ENCODE measurements at regions not wholly inside any gene's neighbourhood (a gene's known extent, or its start where the extent isn't known, plus 50 kb on each side); places are given as distances from the start of the nearest gene placed in this dataset.

- DNase-seq (ENCODE audit: low spot score) = no peak
These were observed 140.2 kb upstream of the COL11A1 start for GRCh38 chr1:103248417-103249102.

DNA sequence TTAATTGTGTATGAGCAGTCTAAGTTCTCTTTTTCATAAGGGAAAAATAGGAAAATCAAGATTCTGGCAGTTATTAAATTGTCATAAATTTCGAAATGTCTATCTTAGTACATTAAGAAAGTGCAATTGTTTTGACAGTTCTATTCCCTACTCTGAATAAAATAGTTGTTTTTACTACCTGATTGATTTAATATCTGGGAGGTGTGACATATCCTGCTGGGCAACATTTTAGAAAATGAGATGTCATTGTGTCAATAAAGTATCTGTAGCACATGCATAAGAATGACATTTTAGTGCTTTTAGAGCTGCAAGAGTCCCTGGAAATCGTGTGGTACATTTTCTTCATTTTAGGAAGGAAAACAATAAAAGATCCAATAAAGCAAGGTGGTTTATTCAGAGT lies 139.2 kb upstream of the COL11A1 start:
- no peak for DNase-seq (ENCODE audit: low spot score)

- no peak for DNase-seq (ENCODE audit: low spot score)
These were observed 135.2 kb upstream of the COL11A1 start for GRCh38 chr1:103243481-103243880.

GRCh38 chr1:103239034-103239433 lies 130.7 kb upstream of the COL11A1 start:
- no peak for DNase-seq (ENCODE audit: low spot score)

DNA sequence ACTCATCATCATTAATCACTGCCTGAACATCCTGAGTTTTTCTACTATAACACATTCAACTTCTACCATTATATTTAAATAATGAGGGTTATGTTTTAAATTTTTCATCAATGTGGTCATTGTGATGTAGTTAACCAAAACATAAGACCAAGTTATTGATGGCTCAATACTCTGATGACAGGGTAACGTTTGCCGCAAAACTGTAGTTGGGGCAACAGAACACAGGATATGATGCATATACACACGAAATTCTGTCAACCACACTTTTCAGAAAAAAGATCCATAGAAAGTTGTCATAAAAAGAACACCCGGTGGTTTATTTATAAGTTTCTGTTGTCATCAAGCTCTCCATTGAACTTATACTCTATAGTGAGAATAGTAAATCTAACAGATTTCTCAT lies 121.7 kb upstream of the COL11A1 start:
- DNase-seq (ENCODE audit: low spot score) = no peak

- no peak for DNase-seq (ENCODE audit: low spot score)
These were observed 112.3 kb upstream of the COL11A1 start for GRCh38 chr1:103220631-103221041.

DNA sequence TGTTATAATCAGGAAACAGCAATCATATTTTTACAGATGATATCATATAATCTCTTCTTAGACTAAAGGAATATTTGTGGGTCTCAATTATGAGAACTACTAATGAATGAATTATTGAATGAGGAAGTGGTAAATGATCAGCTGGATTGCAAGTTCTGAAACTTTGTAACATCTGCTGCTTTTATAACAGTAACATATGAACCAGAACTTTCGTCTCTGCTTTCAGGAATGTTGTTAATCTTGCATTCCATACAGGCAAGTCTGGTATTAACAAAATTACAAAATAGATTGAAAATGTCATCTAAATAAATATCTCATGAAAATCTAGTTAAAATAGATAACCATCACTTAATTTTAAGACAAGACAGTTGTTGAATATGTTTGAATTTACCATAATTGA lies 110.5 kb upstream of the COL11A1 start:
- no peak for DNase-seq (ENCODE audit: low spot score)

- DNase-seq (ENCODE audit: low spot score) = no peak
These were observed 110.0 kb upstream of the COL11A1 start for GRCh38 chr1:103218369-103218768.

- no peak for DNase-seq (ENCODE audit: low spot score)
These were observed 102.8 kb upstream of the COL11A1 start for GRCh38 chr1:103211073-103211472.

DNA sequence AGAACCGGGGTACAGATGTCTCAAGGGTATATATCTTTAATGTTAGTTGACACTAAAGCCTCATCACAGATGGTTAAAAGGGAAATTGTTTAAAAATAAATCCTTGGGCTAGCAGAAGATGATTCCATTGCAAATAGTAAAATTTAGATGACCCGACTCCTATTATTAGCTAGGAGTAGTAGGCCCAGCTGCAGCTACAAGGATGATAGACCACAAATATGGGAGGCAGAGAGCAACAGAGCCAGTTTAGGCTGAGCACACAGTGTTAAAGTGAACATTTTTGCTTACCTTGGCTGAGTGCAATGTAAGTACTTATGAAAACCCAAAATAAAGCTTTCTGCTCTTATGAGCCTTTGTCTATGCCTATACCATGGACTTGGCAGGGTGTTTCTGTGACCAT lies 100.5 kb upstream of the COL11A1 start:
- no peak for DNase-seq (ENCODE audit: low spot score)

- DNase-seq (ENCODE audit: low spot score) = no peak
These were observed 90.7 kb upstream of the COL11A1 start for GRCh38 chr1:103199001-103199400.

DNA sequence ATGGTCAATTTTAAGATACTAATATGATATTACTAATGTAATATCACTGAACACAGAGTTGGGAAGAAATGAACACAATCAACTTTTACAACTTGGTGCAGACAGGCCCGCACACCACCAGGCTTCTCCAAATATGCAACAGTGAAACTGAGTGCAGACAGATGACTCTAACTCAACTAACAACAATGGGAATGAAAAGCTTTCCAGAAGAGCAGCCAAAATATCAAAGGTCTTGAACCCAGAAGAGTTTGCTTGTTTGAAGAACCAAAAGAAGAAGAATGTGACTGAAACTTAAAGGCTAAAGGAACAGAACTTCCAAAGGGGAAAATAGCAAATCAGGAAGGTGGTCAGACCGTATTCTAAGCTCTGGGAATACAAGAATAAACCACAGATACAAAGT lies 89.8 kb upstream of the COL11A1 start:
- no peak for DNase-seq (ENCODE audit: low spot score)

DNA sequence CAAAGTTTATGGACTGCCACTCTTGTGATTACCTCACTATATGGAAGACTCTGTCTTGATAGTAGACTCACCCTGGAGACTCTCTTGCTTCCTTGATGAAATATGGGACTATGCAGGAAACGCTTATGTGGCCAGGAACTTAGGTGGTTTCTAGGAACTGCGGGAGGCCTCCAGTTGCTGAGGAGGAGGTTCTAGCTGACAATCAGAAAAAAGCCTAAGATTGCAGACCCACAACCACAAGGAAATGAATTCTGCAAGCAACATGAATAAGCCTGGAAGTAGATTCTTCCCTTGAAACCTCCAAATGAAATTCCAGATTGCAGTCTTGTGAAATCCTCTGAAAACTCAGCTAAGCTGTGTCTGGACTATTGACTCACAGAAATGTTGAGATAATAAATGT lies 88.9 kb upstream of the COL11A1 start:
- no peak for DNase-seq (ENCODE audit: low spot score)

- no peak for DNase-seq (ENCODE audit: low spot score)
These were observed 86.7 kb upstream of the COL11A1 start for GRCh38 chr1:103194984-103195383.

GRCh38 chr1:103194060-103194459 lies 85.7 kb upstream of the COL11A1 start:
- no peak for DNase-seq (ENCODE audit: low spot score)

DNA sequence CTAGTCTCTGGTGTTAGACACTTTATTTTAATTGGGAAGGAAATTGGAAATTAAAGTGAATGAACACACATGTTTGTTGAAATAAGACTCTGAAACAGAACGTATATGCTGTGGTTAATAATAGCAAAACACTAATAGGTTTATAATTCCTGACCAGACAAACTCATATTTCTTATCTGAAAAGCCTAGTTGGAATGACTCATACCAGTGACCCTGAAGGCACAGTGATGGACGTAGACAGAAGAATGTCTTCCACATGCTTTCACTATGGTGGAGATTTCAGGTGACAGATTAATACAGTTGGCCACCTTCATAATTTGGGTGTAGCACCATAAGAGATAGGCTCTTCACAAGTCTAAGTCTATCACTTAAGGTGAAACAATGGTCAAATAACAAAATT lies 83.0 kb upstream of the COL11A1 start:
- no peak for DNase-seq (ENCODE audit: low spot score)

DNA sequence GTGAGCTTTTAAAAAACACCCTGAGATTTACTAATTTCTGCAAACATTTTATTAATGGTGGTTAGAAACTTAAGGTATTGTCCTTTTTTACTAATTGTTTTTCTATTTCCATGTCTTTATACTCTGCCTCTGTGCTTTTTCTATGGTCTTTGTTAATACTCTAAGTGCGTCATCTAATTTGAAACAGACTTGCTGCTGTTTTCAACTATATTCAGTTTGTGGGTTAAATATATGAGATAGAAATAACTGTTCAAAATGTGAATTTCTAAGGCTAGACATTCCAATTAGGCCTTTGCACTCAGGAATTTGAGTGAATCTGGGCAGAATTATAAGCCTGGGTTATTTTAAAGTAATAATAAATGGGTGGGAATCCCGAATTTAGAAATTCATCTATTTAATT lies 82.4 kb upstream of the COL11A1 start:
- no peak for DNase-seq (ENCODE audit: low spot score)

DNA sequence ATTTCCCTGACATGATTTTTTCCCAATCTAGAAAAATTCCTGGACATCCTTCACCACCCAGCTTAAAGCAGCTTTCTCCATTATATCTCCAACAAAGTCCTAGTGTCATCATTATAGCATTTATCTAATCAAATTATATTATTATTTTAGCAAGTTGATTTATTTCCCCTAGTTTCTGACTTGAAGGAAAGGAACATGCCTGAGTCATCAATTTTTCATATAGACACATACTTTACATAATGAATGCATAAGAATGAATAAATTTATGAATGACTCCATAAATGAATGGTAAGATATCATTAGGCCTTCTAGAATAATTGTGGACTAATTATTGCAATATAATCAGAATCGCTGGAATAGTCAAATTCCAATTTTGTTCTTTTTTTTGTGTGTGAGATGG lies 79.4 kb upstream of the COL11A1 start:
- no peak for DNase-seq (ENCODE audit: low spot score)

- no peak for DNase-seq (ENCODE audit: low spot score)
These were observed 72.3 kb upstream of the COL11A1 start for GRCh38 chr1:103180660-103181059.

DNA sequence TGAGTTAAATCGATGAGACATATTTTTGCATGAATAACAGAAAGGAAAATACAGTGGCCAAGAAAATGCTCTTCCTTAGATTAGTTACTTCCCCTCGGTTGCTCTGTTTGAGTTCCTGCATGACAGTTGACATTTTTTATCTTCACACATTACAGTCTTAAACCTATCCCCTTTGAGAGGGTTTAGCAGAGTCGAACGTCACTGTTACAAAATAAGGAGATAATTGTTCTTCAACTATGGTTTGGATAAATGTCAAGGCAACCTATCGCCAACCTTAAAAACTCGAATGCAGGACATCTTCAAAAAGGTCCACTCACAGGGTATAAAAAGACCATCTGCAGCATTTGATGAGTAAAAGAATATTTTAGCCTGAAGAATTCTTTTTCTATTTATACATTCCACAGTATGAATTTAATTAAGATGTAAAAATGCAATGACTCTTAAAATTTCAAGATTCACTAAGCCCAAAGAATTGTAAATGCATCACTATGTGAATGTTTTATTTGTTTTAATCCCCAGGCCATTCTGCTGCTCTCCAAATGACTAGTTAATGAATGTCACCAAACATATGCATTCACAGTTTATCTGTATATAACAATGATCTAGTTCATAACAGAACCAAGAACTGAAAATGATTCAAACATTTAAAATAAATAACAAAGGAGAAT lies 68.9 kb upstream of the COL11A1 start:
- no peak for DNase-seq (ENCODE audit: low spot score)

DNA sequence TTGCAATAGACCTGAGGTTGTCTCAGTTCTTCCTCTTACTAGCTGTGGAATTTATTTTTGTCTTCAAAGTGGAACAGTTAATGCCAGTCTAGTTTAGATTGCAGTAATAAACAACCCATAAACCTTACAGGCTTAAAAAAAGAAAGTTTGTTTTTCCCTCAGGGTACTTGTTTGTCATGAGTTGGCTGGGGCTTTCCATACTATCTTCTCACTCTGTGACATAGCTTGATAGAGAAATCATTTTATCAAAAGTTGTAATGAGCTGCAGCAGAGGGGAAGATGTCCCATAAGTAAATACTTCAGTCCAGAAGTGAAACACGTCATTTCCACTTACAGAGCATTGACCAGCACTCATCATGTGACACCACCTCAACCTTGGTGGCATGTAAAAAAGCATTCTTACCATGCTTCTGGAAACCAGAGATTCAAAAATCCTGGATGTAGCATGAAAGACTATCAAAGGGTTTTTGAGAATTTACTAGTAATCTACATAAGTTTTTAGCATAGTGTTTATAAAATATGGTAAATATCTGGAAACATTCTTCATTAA lies 62.8 kb upstream of the COL11A1 start:
- no peak for DNase-seq (ENCODE audit: low spot score)

GRCh38 chr1:103170609-103171008 lies 62.3 kb upstream of the COL11A1 start:
- DNase-seq (ENCODE audit: low spot score) = no peak

DNA sequence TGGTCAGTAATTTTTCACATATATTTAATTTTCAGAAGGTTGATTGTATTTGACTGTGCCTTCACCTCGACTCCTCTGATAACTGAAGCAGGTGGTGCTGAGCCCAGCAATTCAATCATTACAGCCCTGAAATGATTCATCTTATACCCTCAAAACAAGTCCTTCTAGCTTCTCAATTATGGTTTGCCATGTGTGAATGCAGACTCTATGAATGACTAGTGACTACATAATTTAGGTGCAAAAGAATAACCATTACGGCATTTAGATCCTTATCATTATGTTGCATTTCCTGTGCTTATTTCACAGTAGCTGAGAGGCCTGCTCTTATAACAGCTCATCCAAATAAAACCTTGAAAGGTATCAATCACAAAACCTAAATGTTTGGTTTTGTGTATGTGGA lies 54.0 kb upstream of the COL11A1 start:
- DNase-seq (ENCODE audit: low spot score) = no peak

GRCh38 chr1:103160281-103160680 lies 52.0 kb upstream of the COL11A1 start:
- DNase-seq (ENCODE audit: low spot score) = no peak

Data from HuH-7.5 (cell line).